Nephron (organoid): ENCODE measurements at regions not wholly inside any gene's neighbourhood (a gene's known extent, or its start where the extent isn't known, plus 50 kb on each side); places are given as distances from the start of the nearest gene placed in this dataset.

Experiments used
- H3K27ac Mint-ChIP-seq, 3 experiments: 2 replicates each; pipeline ENCODE4 v1.8.0; 2020; ENCODE audit warnings: mixed read lengths in 3 of 3, mild to moderate bottlenecking in 2 of 3, moderate library complexity in 1 of 3
- H3K27me3 Mint-ChIP-seq: 2 replicates; pipeline ENCODE4 v1.8.0; 2021; ENCODE audit warnings: low read depth, mild to moderate bottlenecking, moderate library complexity, mixed read lengths
- H3K36me3 Mint-ChIP-seq: 2 replicates; pipeline ENCODE4 v1.8.0; 2020; ENCODE audit warnings: low read depth, mixed read lengths
- H3K4me1 Mint-ChIP-seq: 2 replicates; pipeline ENCODE4 v1.8.0; 2020; ENCODE audit warnings: mixed read lengths
- H3K4me3 Mint-ChIP-seq, 3 experiments: 2 replicates each; pipeline ENCODE4 v1.8.0; 2020; ENCODE audit warnings: mild to moderate bottlenecking in 3 of 3, mixed read lengths in 3 of 3, moderate library complexity in 2 of 3
- H3K9me3 Mint-ChIP-seq: 2 replicates; pipeline ENCODE4 v1.8.0; 2020; ENCODE audit warnings: mixed read lengths
- CTCF ChIP-seq, 3 experiments: fragments of 200-600 bp; sonication (generic); IDR thresholded peaks; one replicate each; pipeline ENCODE4 v1.5.0; 2021; ENCODE audit warnings: antibody characterized with exemption in 3 of 3; ENCODE audit not compliant: unreplicated experiment in 3 of 3

GRCh38 chr20:7291946-7292345 is 524.5 kb downstream of the BMP2 start:
- no peaks in the 10 kb centered on the region for H3K36me3 Mint-ChIP-seq
- TF ChIP-seq CTCF (IDR thresholded peaks at IDR 0.05; ENCODE audit: unreplicated experiment in 3 of 3) = no peak
- H3K27ac Mint-ChIP-seq = no peak overlapping the region
- peaks cover 5% of the 10 kb centered on the region for H3K4me1 Mint-ChIP-seq
- no peaks in the 10 kb centered on the region for H3K9me3 Mint-ChIP-seq
- H3K27me3 Mint-ChIP-seq = peaks cover 8% of the 10 kb centered on the region
- H3K4me3 Mint-ChIP-seq = no peak overlapping the region

GRCh38 chr20:7294816-7295360 is 527.4 kb downstream of the BMP2 start:
- no peak overlapping the region for H3K27ac Mint-ChIP-seq
- H3K4me1 Mint-ChIP-seq = peaks cover 5% of the 10 kb centered on the region
- peaks cover 4% of the 10 kb centered on the region for H3K9me3 Mint-ChIP-seq
- H3K36me3 Mint-ChIP-seq = no peaks in the 10 kb centered on the region
- no peak overlapping the region for H3K4me3 Mint-ChIP-seq
- no peak for TF ChIP-seq CTCF (IDR thresholded peaks at IDR 0.05; ENCODE audit: unreplicated experiment in 3 of 3)
- H3K27me3 Mint-ChIP-seq = peaks cover 6% of the 10 kb centered on the region

GRCh38 chr20:7301807-7302206 is 534.3 kb downstream of the BMP2 start:
- no peak overlapping the region for H3K27ac Mint-ChIP-seq
- H3K4me3 Mint-ChIP-seq = no peak overlapping the region
- H3K27me3 Mint-ChIP-seq = peaks cover 3% of the 10 kb centered on the region
- TF ChIP-seq CTCF (IDR thresholded peaks at IDR 0.05; ENCODE audit: unreplicated experiment in 3 of 3) = no peak
- no peaks in the 10 kb centered on the region for H3K36me3 Mint-ChIP-seq
- peaks cover 8% of the 10 kb centered on the region for H3K9me3 Mint-ChIP-seq
- H3K4me1 Mint-ChIP-seq = no peaks in the 10 kb centered on the region

GRCh38 chr20:7302250-7302649 is 534.8 kb downstream of the BMP2 start:
- Mint-ChIP-seq H3K36me3 (no peaks in the 10 kb centered on the region), H3K4me1 (no peaks in the 10 kb centered on the region), H3K4me3 (no peak overlapping the region), H3K27ac (no peak overlapping the region), H3K9me3 (peaks cover 8% of the 10 kb centered on the region), H3K27me3 (peaks cover 3% of the 10 kb centered on the region)
- TF ChIP-seq CTCF (IDR thresholded peaks at IDR 0.05; ENCODE audit: unreplicated experiment in 3 of 3) = no peak

GRCh38 chr20:7305976-7306375 is 538.5 kb downstream of the BMP2 start:
- H3K9me3 Mint-ChIP-seq = no peaks in the 10 kb centered on the region
- H3K27me3 Mint-ChIP-seq = peaks cover 3% of the 10 kb centered on the region
- no peak overlapping the region for H3K27ac Mint-ChIP-seq
- H3K4me1 Mint-ChIP-seq = no peaks in the 10 kb centered on the region
- TF ChIP-seq CTCF (IDR thresholded peaks at IDR 0.05; ENCODE audit: unreplicated experiment in 3 of 3) = no peak
- no peaks in the 10 kb centered on the region for H3K36me3 Mint-ChIP-seq
- no peak overlapping the region for H3K4me3 Mint-ChIP-seq

GRCh38 chr20:7308163-7308562 is 540.7 kb downstream of the BMP2 start:
- Mint-ChIP-seq H3K9me3 (no peaks in the 10 kb centered on the region), H3K4me1 (no peaks in the 10 kb centered on the region), H3K27ac (no peak overlapping the region), H3K36me3 (no peaks in the 10 kb centered on the region), H3K27me3 (peaks cover 3% of the 10 kb centered on the region), H3K4me3 (no peak overlapping the region)
- TF ChIP-seq CTCF (IDR thresholded peaks at IDR 0.05; ENCODE audit: unreplicated experiment in 3 of 3) = no peak
